Panc1 (cell line): ENCODE measurements at regions not wholly inside any gene's neighbourhood (a gene's known extent, or its start where the extent isn't known, plus 50 kb on each side); places are given as distances from the start of the nearest gene placed in this dataset.

Experiments used
- POLR2AphosphoS5 ChIP-seq: IDR thresholded peaks from 2 replicates; pipeline ENCODE4 v1.6.1; 2012; ENCODE audit warnings: mild to moderate bottlenecking, low read depth, low read length, moderate library complexity
- TF ChIP-seq, protein P1 (sequence below): fragments of 450-650 bp; IDR thresholded peaks from 2 replicates; pipeline ENCODE4 v1.5.1; 2017; ENCODE audit warnings: mild to moderate bottlenecking

DNA sequence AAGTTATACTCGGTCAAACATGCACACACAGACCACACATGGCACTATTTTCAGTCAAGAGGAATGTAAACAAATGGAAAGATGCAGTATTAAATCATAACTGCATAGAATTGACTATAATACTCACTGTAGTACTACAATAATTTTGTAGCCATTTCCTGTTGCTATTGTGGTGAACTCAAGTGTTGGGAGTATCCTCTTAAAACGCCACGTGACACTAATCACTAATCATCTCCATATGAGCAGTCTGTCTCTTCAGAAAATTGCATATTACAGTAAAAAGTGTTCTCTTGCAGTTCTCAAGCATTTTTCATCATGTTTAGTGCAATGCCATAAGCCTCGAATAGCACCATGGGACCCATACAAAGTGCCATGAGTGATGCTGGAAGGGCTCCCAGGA is 258.7 kb upstream of the ID4 start:
- TF ChIP-seq, protein P1, sequence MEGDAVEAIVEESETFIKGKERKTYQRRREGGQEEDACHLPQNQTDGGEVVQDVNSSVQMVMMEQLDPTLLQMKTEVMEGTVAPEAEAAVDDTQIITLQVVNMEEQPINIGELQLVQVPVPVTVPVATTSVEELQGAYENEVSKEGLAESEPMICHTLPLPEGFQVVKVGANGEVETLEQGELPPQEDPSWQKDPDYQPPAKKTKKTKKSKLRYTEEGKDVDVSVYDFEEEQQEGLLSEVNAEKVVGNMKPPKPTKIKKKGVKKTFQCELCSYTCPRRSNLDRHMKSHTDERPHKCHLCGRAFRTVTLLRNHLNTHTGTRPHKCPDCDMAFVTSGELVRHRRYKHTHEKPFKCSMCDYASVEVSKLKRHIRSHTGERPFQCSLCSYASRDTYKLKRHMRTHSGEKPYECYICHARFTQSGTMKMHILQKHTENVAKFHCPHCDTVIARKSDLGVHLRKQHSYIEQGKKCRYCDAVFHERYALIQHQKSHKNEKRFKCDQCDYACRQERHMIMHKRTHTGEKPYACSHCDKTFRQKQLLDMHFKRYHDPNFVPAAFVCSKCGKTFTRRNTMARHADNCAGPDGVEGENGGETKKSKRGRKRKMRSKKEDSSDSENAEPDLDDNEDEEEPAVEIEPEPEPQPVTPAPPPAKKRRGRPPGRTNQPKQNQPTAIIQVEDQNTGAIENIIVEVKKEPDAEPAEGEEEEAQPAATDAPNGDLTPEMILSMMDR, result no peak
- no peak for TF ChIP-seq POLR2AphosphoS5
